ENCODE measurements at regions not wholly inside any gene's neighbourhood (a gene's known extent, or its start where the extent isn't known, plus 50 kb on each side); places are given as distances from the start of the nearest gene placed in this dataset.

DNA sequence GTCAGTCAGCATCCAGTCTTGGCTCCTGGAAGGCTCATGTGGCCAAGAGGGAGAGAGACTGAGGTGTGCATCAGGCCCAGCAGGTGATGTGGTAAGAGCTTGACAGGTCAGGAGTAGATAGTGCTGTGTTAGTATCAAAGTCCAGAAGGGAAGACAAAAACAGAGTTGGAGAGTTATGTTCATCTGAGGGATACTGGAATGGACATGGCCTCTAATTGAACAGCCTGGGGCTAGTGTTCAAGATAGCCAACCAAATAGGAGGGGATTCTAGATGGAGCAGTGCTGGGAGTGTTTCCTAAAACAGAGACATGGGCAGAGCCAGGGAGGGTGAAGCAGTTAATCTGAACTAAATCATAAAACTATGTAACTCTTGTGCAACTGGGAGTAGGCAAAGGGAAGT lies 120.7 kb upstream of the MARK1 start:
- TF ChIP-seq, protein P1, sequence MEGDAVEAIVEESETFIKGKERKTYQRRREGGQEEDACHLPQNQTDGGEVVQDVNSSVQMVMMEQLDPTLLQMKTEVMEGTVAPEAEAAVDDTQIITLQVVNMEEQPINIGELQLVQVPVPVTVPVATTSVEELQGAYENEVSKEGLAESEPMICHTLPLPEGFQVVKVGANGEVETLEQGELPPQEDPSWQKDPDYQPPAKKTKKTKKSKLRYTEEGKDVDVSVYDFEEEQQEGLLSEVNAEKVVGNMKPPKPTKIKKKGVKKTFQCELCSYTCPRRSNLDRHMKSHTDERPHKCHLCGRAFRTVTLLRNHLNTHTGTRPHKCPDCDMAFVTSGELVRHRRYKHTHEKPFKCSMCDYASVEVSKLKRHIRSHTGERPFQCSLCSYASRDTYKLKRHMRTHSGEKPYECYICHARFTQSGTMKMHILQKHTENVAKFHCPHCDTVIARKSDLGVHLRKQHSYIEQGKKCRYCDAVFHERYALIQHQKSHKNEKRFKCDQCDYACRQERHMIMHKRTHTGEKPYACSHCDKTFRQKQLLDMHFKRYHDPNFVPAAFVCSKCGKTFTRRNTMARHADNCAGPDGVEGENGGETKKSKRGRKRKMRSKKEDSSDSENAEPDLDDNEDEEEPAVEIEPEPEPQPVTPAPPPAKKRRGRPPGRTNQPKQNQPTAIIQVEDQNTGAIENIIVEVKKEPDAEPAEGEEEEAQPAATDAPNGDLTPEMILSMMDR (IDR thresholded peaks at IDR 0.05) = no peak
- TF ChIP-seq SMC3 (IDR thresholded peaks at IDR 0.05; ENCODE audit: low read depth, low read length) = no peak
- TF ChIP-seq, protein P2, sequence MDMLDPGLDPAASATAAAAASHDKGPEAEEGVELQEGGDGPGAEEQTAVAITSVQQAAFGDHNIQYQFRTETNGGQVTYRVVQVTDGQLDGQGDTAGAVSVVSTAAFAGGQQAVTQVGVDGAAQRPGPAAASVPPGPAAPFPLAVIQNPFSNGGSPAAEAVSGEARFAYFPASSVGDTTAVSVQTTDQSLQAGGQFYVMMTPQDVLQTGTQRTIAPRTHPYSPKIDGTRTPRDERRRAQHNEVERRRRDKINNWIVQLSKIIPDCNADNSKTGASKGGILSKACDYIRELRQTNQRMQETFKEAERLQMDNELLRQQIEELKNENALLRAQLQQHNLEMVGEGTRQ (IDR thresholded peaks at IDR 0.05; ENCODE audit: borderline replicate concordance, low read depth, low read length) = no peak
- TF ChIP-seq POLR2AphosphoS5 (IDR thresholded peaks at IDR 0.05; ENCODE audit: low read depth, low read length) = no peak
- no peak for TF ChIP-seq CHD2 (IDR thresholded peaks at IDR 0.05; ENCODE audit: low read length, partially characterized antibody)
- TF ChIP-seq, protein P3, sequence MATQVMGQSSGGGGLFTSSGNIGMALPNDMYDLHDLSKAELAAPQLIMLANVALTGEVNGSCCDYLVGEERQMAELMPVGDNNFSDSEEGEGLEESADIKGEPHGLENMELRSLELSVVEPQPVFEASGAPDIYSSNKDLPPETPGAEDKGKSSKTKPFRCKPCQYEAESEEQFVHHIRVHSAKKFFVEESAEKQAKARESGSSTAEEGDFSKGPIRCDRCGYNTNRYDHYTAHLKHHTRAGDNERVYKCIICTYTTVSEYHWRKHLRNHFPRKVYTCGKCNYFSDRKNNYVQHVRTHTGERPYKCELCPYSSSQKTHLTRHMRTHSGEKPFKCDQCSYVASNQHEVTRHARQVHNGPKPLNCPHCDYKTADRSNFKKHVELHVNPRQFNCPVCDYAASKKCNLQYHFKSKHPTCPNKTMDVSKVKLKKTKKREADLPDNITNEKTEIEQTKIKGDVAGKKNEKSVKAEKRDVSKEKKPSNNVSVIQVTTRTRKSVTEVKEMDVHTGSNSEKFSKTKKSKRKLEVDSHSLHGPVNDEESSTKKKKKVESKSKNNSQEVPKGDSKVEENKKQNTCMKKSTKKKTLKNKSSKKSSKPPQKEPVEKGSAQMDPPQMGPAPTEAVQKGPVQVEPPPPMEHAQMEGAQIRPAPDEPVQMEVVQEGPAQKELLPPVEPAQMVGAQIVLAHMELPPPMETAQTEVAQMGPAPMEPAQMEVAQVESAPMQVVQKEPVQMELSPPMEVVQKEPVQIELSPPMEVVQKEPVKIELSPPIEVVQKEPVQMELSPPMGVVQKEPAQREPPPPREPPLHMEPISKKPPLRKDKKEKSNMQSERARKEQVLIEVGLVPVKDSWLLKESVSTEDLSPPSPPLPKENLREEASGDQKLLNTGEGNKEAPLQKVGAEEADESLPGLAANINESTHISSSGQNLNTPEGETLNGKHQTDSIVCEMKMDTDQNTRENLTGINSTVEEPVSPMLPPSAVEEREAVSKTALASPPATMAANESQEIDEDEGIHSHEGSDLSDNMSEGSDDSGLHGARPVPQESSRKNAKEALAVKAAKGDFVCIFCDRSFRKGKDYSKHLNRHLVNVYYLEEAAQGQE (IDR thresholded peaks at IDR 0.05; ENCODE audit: low read depth, low read length) = no peak
